Stimulated activated CD8-positive, alpha-beta memory T cell treated with anti-CD3 and anti-CD28 coated beads, Interleukin-15, amount 100 ng/mL, for 4 hours (primary cell): ENCODE measurements at regions not wholly inside any gene's neighbourhood (a gene's known extent, or its start where the extent isn't known, plus 50 kb on each side); places are given as distances from the start of the nearest gene placed in this dataset.

Source experiments
- DNase-seq, 2 donors: peaks; one replicate each; pipeline ENCODE4 v3.0.0-alpha.2; 2020; ENCODE audit warnings: low read depth in 2 of 2

- no peak for DNase-seq
These were observed 254.2 kb upstream of the SLC24A2 start for GRCh38 chr9:20043035-20043434.

- DNase-seq: no peak
These were observed 253.4 kb upstream of the SLC24A2 start for GRCh38 chr9:20042128-20042711.

DNA sequence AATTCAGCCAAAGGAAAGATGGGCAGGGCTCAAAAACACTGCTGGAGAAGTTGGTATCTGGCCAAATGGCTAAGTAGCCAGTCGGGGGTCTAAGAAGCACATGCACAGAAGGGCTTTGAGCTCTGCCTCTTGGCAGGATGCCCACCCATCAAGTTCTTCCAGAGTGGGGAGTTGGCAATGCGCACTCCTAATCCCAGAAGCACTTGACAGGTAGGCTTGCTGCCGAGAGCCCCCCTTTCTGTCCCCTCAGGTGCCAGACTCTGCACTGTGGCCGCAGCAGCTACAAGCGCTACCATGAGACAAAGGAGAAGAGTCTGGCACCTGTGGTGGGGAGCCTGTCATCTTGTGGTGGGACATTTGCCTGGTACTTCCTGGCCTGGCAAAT lies 252.9 kb upstream of the SLC24A2 start:
- DNase-seq: no peak

GRCh38 chr9:20040991-20041696 lies 252.3 kb upstream of the SLC24A2 start:
- no peak for DNase-seq

DNA sequence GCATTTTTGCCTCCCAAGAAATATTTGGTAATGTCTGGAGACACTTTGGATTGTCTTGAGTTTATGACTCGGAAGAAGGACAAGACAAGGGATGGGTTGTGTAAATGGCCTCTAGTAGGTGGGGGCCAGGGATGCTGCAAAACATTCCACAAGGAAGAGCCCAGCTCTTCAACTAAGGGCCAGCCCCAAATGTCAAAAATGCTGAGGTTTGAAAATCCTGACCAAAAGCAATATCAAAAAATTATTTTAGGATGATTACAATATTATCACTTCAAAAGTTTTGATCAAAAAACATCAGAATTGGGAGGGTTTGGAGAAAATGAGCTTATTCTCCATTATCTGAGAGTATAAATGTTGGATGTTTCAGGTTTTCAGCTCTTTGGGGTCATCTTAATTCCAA lies 248.9 kb upstream of the SLC24A2 start:
- DNase-seq: no peak

DNA sequence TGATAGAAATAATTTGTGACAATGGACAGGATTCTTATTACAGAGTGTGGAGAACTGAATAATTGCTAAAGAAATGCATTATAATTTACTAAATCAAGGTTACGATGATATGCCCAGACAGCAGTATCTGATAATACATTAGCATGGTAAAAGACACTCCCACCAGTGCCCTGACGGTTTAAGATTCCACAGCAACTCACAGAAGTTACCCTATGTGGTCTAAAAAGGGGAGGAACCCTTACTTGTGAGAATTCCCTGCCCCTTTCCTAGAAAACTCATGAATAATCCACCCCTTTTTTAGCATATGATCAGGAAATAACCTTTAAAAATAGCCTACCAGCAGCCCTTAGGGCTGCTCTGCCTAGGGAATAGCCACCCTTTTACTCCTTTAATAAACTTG lies 244.7 kb upstream of the SLC24A2 start:
- no peak for DNase-seq

GRCh38 chr9:20032413-20033006 lies 243.7 kb upstream of the SLC24A2 start:
- DNase-seq: no peak

DNA sequence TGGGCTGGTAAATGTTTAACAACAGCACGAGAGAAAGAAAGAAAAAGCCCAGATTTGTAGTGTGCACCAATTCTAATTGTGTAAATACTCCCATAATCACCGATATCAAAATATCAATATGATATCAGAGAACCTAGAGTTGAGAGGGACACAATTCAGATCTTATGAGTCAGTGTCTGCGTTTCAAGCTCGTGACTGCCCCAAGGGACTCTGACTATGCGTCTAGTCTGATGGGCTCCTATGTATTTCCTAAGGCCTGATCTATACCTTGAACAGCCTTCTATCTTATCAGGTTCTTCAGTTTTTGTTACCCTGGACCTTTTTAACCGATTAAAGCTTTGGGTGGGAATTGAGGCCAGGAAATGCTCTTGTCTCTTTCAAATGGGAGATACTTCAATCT lies 243.0 kb upstream of the SLC24A2 start:
- no peak for DNase-seq

DNA sequence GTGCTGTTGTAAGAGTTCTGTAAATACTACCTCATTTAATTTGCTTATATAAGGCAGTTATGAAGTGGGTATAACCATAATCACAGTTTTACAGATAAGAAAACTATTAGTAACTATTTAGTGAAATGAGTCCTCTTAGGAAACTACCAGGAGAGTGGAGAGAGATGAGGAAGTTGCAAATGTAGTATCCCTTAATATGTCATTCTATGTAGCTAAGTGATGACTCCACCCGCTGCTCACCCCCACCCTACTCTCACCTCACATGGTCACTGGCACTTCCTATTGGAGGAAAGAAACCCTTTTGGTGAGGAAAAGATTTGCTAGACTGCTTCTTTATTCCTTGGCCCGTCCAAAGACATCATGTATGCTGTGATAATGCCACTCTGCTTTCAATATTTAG lies 241.8 kb upstream of the SLC24A2 start:
- DNase-seq: no peak

DNA sequence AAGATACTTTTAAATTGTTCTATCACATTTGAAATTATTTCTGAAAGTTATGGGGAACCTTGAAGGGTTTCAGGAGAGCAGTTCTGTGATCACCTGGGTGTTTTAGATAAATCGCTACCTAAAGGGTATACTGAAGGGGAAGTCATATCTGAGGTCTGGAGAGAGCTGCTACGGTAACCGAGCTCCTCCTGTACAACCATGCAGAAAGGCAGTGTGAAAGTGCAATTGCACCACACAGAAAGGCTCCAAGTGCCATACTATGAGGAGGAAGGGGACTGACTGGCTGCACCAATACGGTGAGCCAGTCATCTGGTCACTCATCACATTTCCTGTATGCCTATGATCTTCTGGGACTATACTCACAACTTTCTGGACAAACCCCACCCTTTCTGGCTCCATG lies 241.4 kb upstream of the SLC24A2 start:
- no peak for DNase-seq

- DNase-seq: no peak
These were observed 240.0 kb upstream of the SLC24A2 start for GRCh38 chr9:20028849-20029231.

GRCh38 chr9:20028192-20028848 lies 239.5 kb upstream of the SLC24A2 start:
- DNase-seq: no peak

GRCh38 chr9:20023961-20024571 lies 235.2 kb upstream of the SLC24A2 start:
- DNase-seq: no peak

DNA sequence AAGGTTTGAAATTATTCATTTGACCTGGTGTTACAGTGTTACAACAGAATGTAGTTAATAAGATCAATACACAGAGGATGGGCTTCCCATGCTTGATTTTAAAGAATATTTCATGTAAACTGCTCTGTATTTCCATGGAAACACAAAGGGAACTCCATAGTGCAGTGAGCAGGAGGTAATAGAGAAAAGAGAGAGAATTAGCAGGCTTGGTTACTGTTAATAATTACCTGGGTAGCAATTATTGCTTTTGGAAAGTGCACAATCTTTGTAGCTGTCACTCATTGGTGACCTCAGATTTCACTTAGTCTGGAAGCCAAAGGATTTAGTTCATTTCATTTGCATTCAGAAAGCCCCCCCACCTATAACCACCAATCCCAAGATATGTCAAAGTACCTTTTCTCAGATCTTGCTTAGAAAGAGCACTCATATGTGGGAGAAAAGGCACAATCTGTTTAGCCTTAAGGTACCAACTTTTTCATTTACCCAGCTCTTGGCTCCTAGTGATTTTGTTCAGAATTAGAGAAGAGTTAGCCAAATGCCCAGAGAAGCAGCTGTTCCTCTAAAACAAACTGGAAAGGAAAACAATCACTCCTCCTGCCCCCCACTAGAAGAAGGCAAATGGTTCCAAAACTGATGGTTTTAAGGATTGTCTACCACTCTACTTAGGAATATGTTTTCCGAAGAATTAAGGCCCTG lies 234.5 kb upstream of the SLC24A2 start:
- DNase-seq: no peak

DNA sequence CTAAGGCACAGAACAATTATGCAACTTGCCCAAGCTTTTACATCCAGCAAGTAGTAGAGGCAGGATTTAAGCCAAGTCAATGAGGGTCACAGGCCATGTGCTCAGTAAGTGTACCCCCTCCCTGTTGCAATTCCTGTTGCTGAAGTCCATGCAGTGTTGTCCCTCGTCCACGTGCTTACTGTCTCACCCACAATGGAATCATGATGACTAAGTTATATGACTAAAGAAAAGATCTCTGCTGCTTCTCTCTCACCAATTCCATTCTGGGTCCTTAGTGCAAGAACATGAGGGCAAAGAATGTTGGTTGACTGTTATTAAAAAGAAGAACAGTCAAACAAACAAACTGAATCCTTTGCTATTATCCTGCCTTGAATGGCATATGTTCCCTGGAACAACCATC lies 233.6 kb upstream of the SLC24A2 start:
- no peak for DNase-seq

GRCh38 chr9:20016611-20017010 lies 227.8 kb upstream of the SLC24A2 start:
- DNase-seq: no peak

- no peak for DNase-seq
These were observed 226.6 kb upstream of the SLC24A2 start for GRCh38 chr9:20015427-20015931.

DNA sequence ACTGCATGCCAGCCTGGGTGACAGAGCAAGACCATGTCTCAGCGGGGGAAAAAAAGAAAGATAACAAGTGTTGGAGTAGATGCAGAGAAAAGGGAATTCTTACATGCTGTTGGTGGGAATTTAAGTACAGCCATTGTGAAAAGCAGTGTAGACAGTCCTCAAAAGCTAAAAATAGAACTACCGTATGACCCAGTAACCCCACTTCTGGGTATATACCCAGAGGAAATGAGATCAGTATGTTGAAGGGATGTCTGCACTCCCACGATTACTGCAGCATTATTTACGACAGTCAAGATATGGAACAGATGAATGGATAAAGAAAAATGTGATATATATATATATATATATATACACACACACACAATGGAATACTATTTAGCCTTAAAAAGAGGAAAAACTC lies 225.3 kb upstream of the SLC24A2 start:
- DNase-seq: no peak

GRCh38 chr9:20012232-20012631 lies 223.4 kb upstream of the SLC24A2 start:
- no peak for DNase-seq

DNA sequence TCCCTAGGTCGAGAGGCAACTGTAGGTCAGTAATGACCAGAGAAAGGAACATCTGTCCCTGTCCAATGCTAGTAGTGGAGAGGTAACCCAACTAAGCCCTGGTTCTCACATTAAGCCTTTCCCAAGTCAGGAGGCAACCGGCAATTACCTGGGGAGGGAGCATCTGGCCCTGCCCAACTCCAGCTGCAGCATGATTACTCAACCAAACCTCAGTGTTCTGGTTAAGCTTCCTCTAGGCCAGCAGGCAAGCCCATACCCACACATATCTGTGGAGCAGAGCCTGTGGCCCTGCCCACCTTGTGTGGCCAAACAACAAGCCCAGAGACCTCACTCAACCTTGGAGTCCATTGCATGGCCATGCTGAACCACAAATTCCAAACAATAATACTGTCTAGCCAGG lies 220.8 kb upstream of the SLC24A2 start:
- DNase-seq: no peak

- no peak for DNase-seq
These were observed 213.2 kb upstream of the SLC24A2 start for GRCh38 chr9:20002011-20002410.

DNA sequence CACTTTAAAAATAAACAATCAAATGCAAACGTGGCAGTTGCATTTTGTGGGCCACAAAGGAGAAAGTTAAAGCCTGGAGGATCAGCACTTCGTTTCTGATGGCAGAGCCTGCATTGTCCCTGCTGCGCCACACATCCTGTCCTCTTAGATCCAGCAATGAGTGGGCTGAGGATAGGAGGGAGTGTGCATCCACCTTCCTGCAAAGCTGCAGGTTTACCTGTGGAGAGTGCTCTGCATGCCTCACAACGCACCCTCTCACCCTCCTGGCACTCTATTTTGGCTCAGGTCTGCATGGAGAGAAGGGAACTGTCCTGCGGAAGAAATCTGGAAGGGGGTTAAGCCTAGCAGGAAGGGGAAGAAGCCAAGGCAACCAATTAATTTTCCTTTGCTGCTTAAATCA lies 212.2 kb upstream of the SLC24A2 start:
- DNase-seq: no peak
